SKM-1 treated with dmso at 0.1 percent for 144 hours (cell line): ENCODE measurements at regions not wholly inside any gene's neighbourhood (a gene's known extent, or its start where the extent isn't known, plus 50 kb on each side); places are given as distances from the start of the nearest gene placed in this dataset.

Experiments
- DNase-seq: peaks from one replicate; lab custom pipeline; 2025; ENCODE audit not compliant: unreplicated experiment; lab: John Stamatoyannopoulos, UW

- DNase-seq, result no peak
Observed at GRCh38 chr1:90561103-90561783, 155.9 kb downstream of the BARHL2 start.

- DNase-seq, result no peak
Observed at GRCh38 chr1:90558754-90559378, 158.2 kb downstream of the BARHL2 start.

- no peak for DNase-seq
Observed at GRCh38 chr1:90558126-90558525, 159.0 kb downstream of the BARHL2 start.

- no peak for DNase-seq
Observed at GRCh38 chr1:90557706-90558105, 159.4 kb downstream of the BARHL2 start.

GRCh38 chr1:90550626-90551406 is 166.3 kb downstream of the BARHL2 start:
- DNase-seq, result no peak

- DNase-seq, result no peak
Observed at GRCh38 chr1:90544356-90544755, 172.7 kb downstream of the BARHL2 start.

- no peak for DNase-seq
Observed at GRCh38 chr1:90537606-90538362, 179.3 kb downstream of the BARHL2 start.

- no peak for DNase-seq
Observed at GRCh38 chr1:90534663-90535295, 182.3 kb downstream of the BARHL2 start.

- no peak for DNase-seq
Observed at GRCh38 chr1:90534116-90534515, 183.0 kb downstream of the BARHL2 start.

GRCh38 chr1:90526954-90527353 is 190.1 kb downstream of the BARHL2 start:
- no peak for DNase-seq

- DNase-seq, result no peak
Observed at GRCh38 chr1:90522432-90522831, 194.7 kb downstream of the BARHL2 start.

GRCh38 chr1:90513956-90514355 is 203.1 kb downstream of the BARHL2 start:
- no peak for DNase-seq

GRCh38 chr1:90512441-90512840 is 204.7 kb downstream of the BARHL2 start:
- no peak for DNase-seq

GRCh38 chr1:90510143-90510542 is 207.0 kb downstream of the BARHL2 start:
- DNase-seq, result no peak

- DNase-seq, result no peak
Observed at GRCh38 chr1:90509225-90510048, 207.7 kb downstream of the BARHL2 start.

GRCh38 chr1:90508376-90509167 is 208.5 kb downstream of the BARHL2 start:
- no peak for DNase-seq

GRCh38 chr1:90507173-90507572 is 209.9 kb downstream of the BARHL2 start:
- DNase-seq, result no peak

- no peak for DNase-seq
Observed at GRCh38 chr1:90505806-90506205, 211.3 kb downstream of the BARHL2 start.

GRCh38 chr1:90504509-90504908 is 212.6 kb downstream of the BARHL2 start:
- no peak for DNase-seq
